ENCODE measurements at regions not wholly inside any gene's neighbourhood (a gene's known extent, or its start where the extent isn't known, plus 50 kb on each side); places are given as distances from the start of the nearest gene placed in this dataset.
"Not testable (repeated sequence)": the region's sequence is repeated elsewhere in the genome, so short reads cannot be mapped to it uniquely, and the experiment has no call there.

GRCh38 chr12:9412459-9412858, 195.3 kb downstream of the KLRB1 start:
- ATAC-seq (replicated peaks): not testable (repeated sequence)

DNA sequence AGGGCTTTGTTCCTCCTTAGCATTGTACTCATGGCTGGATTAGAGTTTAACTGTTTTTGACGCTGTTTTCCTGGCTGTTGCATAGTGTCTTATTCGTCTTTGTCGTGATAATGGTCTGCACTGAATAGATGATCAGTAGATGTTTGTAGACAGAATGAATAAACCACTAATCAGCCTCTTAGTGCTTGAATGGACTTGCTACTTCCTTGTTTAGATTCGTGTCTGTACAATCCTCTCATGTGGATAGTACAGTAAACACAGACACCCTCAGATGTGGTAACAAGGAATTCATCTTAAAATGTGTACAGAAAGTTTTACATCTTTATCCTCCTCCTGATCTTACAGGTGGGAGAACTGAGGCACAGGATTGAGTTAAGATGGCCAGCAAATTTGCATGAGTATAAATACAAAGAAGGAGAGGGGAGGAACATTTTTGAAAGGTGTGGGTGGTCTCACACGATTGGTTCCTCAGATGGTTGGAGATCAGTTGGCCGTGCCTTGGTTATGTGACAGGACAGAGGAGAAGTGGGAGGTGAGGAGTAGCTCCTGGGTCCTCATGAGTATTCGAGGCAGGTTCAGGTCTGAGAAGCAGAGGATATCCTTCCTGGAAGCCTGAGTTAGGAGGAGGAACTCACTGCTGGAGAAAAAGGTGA, 196.0 kb downstream of the KLRB1 start:
- not testable (repeated sequence) for H3K27me3 Mint-ChIP-seq

More at GRCh38 chr12:9412459-9412858, 195.3 kb downstream of the KLRB1 start:
- H3K27ac Mint-ChIP-seq, H3K27me3 Mint-ChIP-seq, H3K4me3 Mint-ChIP-seq, DNase-seq, H3K36me3 Mint-ChIP-seq, H3K9me3 Mint-ChIP-seq: not testable (repeated sequence)
- H3K4me1 Mint-ChIP-seq: peaks cover 17 to 21% of the 10 kb centered on the region in 2 donors

GRCh38 chr12:9407425-9407748, 199.2 kb upstream of the PZP start:
- H3K9me3 Mint-ChIP-seq; ATAC-seq (replicated peaks); H3K4me3 Mint-ChIP-seq; DNase-seq; H3K36me3 Mint-ChIP-seq; H3K27ac Mint-ChIP-seq; H3K27me3 Mint-ChIP-seq: not testable (repeated sequence)
- peaks cover 10 to 14% of the 10 kb centered on the region in 2 donors for H3K4me1 Mint-ChIP-seq

More for the DNA sequence above, 196.0 kb downstream of the KLRB1 start:
- Mint-ChIP-seq H3K27ac (peak overlapping the region; percentile 37), H3K4me3 (peak overlapping the region; percentile 11 to 19), H3K4me1 (peaks cover 17 to 21% of the 10 kb centered on the region in 2 donors)
- H3K9me3 Mint-ChIP-seq, DNase-seq, H3K36me3 Mint-ChIP-seq: not testable (repeated sequence)
- peak; percentile 87 to 89 for ATAC-seq (replicated peaks)

DNA sequence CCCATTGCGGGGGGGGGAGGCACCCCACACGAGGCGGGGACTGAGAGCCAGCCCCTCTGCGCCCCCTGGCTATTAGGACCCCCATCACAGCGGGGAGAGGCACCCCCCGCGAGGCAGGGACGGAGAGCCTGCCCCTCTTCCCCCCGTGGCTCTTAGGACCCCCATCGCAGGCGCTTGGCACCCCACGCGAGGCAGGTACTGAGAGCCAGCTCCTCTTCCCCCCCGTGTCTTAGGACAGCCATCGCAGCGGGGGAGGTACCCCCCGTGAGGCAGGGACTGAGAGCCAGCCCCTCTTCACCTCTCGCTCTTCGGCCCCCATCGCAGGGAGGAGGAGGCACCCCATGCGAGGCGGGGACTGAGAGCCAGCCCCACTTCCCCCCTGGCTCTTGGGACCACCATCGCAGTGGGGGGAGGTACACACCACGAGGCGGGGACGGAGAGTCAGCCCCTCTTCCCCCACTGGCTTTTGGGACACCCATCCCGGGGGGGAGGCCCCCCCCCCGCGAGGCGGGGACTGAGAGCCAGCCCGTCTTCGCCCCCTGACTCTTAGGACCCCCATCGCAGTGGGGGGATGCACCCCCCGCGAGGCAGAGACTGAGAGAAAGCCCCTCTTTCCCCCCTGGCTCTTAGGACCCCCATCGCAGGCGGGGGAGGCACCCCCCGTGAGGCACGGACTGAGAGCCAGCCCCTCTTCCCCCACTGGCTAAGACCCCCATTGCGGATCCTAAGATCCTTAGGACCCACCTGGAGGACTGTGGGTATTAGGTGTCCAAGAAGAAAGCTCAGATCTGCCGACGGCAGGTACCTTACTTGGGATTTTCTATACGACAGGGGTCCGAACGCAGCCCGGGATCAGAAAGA, 198.6 kb upstream of the PZP start:
- Mint-ChIP-seq H3K27ac (no peak overlapping the region), H3K9me3 (no peaks in the 10 kb centered on the region)

DNA sequence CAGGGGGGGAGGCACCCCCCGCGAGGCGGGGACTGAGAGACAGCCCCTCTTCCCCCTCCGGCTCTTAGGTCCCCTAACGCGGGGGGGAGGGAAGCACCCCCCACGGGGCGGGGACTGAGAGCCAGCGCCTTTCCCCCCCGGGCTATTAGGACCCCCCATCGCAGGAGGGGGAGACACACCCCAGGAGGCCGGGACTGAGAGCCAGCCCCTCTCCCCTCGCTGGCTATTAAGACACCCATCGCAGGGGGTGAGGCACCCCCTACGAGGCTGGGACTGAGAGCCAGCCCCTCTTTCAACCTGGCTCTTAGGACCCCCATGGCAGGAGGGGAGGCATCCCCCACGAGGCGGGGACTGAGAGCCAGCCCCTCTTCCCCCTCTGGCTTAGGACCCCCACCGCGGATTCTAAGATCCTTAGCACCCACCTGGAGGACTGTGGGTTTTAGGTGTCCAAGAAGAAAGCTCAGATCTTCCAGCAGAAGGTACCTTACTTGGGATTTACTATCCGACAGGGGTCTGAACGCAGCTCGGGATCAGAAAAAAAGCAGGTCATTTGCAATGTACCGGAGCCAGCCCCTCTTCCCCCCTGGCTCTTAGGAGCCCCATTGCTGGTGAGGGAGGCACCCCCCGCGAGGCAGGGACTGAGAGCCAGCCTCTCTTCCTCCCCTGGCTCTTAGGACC, 197.8 kb upstream of the PZP start:
- Mint-ChIP-seq H3K9me3 (no peaks in the 10 kb centered on the region), H3K36me3 (no peaks in the 10 kb centered on the region), H3K27me3 (no peaks in the 10 kb centered on the region), H3K4me3 (peak overlapping the region in 1 of 2 donors; percentile 37), H3K27ac (no peak overlapping the region), H3K4me1 (peaks cover under 1% of the 10 kb centered on the region in 2 donors)
- no peak for ATAC-seq (replicated peaks)
- no peak for DNase-seq

More for the DNA sequence above, 198.6 kb upstream of the PZP start:
- Mint-ChIP-seq H3K4me1 (peaks cover 6 to 8% of the 10 kb centered on the region in 2 donors), H3K36me3 (no peaks in the 10 kb centered on the region), H3K4me3 (no peak overlapping the region), H3K27me3 (no peaks in the 10 kb centered on the region)
- DNase-seq: no peak
- ATAC-seq (replicated peaks): no peak

DNA sequence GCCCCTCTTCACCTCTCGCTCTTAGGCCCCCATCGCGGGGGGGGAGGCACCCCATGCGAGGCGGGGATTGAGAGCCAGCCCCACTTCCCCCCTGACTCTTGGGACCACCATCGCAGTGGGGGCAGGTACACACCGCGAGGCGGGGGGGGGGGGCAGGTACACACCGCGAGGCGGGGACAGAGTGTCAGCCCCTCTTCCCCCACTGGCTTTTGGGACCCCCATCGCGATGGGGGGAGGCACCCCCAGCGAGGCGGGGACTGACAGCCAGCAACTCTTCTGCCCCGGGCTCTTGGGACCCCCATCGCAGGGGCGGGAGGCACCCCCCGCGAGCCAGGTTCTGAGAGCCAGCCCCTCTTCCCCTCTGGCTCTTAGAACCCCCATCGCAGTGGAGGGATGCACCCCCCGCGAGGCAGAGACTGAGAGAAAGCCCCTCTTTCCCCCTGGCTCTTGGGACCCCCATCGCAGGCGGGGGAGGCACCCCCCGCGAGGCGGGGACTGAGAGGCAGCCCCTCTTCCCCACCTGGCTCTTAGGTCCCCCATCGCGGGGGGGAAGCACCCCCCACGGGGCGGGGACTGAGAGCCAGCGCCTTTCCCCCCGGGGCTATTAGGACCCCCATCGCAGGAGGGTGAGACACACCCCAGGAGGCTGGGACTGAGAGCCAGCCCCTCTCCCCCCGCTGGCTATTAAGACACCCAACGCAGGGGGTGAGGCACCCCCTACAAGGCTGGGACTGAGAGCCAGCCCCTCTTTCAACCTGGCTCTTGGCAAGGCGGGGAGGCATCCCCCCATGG, 196.5 kb upstream of the PZP start:
- Mint-ChIP-seq H3K4me3 (no peak overlapping the region), H3K9me3 (no peaks in the 10 kb centered on the region), H3K4me1 (no peaks in the 10 kb centered on the region), H3K27ac (no peak overlapping the region), H3K36me3 (no peaks in the 10 kb centered on the region), H3K27me3 (no peaks in the 10 kb centered on the region)
- ATAC-seq (replicated peaks) (no peak), DNase-seq (no peak)

DNA sequence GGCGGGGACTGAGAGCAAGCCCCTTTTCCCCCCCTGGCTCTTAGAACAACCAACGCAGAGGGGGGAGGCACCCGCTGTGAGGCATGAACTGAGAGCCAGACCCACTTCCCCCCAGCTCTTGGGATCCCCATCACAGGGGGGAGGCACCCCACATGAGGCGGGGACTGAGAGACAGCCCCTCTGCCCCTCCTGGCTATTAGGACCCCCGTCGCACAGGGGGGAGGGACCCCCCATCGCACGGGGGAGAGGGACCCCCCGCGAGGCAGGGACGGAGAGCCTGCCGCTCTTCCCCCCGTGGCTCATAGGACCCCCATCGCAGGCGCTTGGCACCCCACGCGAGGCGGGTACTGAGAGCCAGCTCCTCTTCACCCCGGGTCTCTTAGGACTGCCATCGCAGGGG, 195.8 kb upstream of the PZP start:
- H3K27me3 Mint-ChIP-seq: no peaks in the 10 kb centered on the region
- H3K36me3 Mint-ChIP-seq: no peaks in the 10 kb centered on the region
- H3K27ac Mint-ChIP-seq: no peak overlapping the region
- H3K4me1 Mint-ChIP-seq: no peaks in the 10 kb centered on the region
- ATAC-seq (replicated peaks): no peak
- H3K4me3 Mint-ChIP-seq: no peak overlapping the region
- no peak for DNase-seq
- no peaks in the 10 kb centered on the region for H3K9me3 Mint-ChIP-seq

DNA sequence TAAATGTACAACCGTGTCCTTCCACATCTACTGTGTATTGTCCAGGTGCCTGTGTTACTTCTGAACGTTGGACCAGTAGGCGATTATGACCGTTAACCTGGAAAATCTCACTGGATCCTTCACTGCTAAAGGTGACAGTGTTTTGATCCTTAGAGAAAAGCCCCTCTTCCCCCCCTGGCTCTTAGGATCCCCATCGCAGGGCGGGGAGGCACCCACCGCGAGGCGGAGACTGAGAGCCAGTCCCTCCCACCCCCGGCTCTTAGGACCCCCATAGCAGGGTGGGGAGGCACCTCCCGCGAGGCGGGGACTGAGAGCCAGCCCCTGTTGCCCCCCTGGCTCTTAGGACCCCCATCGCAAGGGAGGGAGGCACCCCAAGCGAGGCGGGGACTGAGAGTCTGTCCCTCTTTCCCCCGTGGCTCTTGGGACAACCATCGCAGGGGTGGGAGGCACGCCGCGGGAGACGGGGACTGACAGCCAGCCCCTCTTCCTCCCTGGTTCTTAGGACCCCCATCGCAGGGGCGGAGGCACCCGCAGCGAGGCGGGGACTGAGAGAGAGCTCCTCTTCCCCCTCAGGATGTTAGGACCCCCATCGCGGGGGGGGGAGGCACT, 194.3 kb upstream of the PZP start:
- DNase-seq; H3K9me3 Mint-ChIP-seq; H3K36me3 Mint-ChIP-seq; H3K27me3 Mint-ChIP-seq; ATAC-seq (replicated peaks); H3K4me3 Mint-ChIP-seq; H3K4me1 Mint-ChIP-seq; H3K27ac Mint-ChIP-seq: not testable (repeated sequence)

- H3K27me3 Mint-ChIP-seq; H3K36me3 Mint-ChIP-seq; H3K4me3 Mint-ChIP-seq; ATAC-seq (replicated peaks); H3K9me3 Mint-ChIP-seq; H3K27ac Mint-ChIP-seq; H3K4me1 Mint-ChIP-seq; DNase-seq: not testable (repeated sequence)
These were observed 188.2 kb upstream of the PZP start for GRCh38 chr12:9396367-9396766.

- H3K27me3 Mint-ChIP-seq; H3K36me3 Mint-ChIP-seq; H3K4me1 Mint-ChIP-seq; H3K9me3 Mint-ChIP-seq; ATAC-seq (replicated peaks); DNase-seq; H3K4me3 Mint-ChIP-seq; H3K27ac Mint-ChIP-seq: not testable (repeated sequence)
These were observed 187.0 kb upstream of the PZP start for GRCh38 chr12:9395220-9395619.

GRCh38 chr12:9392842-9393241, 184.6 kb upstream of the PZP start:
- peaks cover 10 to 14% of the 10 kb centered on the region in 2 donors for H3K4me1 Mint-ChIP-seq
- H3K9me3 Mint-ChIP-seq: no peaks in the 10 kb centered on the region
- no peak for DNase-seq
- H3K36me3 Mint-ChIP-seq: peaks cover 0 to 5% of the 10 kb centered on the region in 2 donors
- no peak overlapping the region for H3K27ac Mint-ChIP-seq
- ATAC-seq (replicated peaks): no peak
- no peak overlapping the region for H3K4me3 Mint-ChIP-seq
- no peaks in the 10 kb centered on the region for H3K27me3 Mint-ChIP-seq

GRCh38 chr12:9391815-9392214, 183.6 kb upstream of the PZP start:
- DNase-seq (no peak), ATAC-seq (replicated peaks) (no peak)
- H3K4me3 Mint-ChIP-seq: no peak overlapping the region
- H3K9me3 Mint-ChIP-seq: no peaks in the 10 kb centered on the region
- H3K27me3 Mint-ChIP-seq: no peaks in the 10 kb centered on the region
- H3K27ac Mint-ChIP-seq: no peak overlapping the region
- peaks cover 17 to 23% of the 10 kb centered on the region in 2 donors for H3K4me1 Mint-ChIP-seq
- H3K36me3 Mint-ChIP-seq: peaks cover 0 to 5% of the 10 kb centered on the region in 2 donors

DNA sequence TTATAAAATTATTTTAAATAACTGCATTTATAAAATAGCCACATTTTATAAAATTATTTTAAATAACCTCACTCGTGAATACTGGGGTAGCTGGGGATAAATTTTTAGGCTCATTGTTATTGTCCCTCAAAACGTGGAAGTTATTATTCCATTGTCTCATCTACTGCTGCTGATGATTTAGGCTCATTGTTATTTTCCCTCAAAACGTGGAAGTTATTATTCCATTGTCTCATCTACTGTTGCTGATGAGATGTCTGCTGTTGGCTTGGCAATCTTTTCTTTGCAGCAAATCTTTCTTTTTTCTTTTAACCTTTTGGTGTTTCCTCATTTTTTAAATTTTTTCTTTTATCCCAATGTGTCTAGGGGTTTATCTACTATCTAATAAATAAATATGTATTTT, 182.6 kb upstream of the PZP start:
- Mint-ChIP-seq H3K27me3 (no peaks in the 10 kb centered on the region), H3K36me3 (no peaks in the 10 kb centered on the region), H3K4me3 (no peak overlapping the region), H3K4me1 (peaks cover 17 to 23% of the 10 kb centered on the region in 2 donors), H3K9me3 (no peaks in the 10 kb centered on the region), H3K27ac (no peak overlapping the region)
- ATAC-seq (replicated peaks) (no peak), DNase-seq (no peak)

- no peak for ATAC-seq (replicated peaks)
- Mint-ChIP-seq H3K27ac (no peak overlapping the region), H3K4me1 (peaks cover 17 to 23% of the 10 kb centered on the region in 2 donors), H3K4me3 (no peak overlapping the region), H3K36me3 (no peaks in the 10 kb centered on the region), H3K9me3 (no peaks in the 10 kb centered on the region), H3K27me3 (no peaks in the 10 kb centered on the region)
- DNase-seq: no peak
These were observed 181.6 kb upstream of the PZP start for GRCh38 chr12:9389796-9390195.

All from stimulated activated naive B cell treated with anti-CD40 and anti-IgM and Interleukin-4, amounts not matched to agents 10 μg/mL and 1 μg/mL and 100 μg/mL, for 72 hours (primary cell).